ENCODE measurements at regions not wholly inside any gene's neighbourhood (a gene's known extent, or its start where the extent isn't known, plus 50 kb on each side); places are given as distances from the start of the nearest gene placed in this dataset.

- intact Hi-C loops (cut with micrococcal nuclease) = no loop called here
Measured at GRCh38 chr6:126147291-126147815, 161.0 kb downstream of the TRMT11 start.

GRCh38 chr6:126148853-126149252, 162.5 kb downstream of the TRMT11 start:
- intact Hi-C loops (cut with micrococcal nuclease) = no loop called here

GRCh38 chr6:126152372-126152745, 166.0 kb downstream of the TRMT11 start:
- intact Hi-C loops (cut with micrococcal nuclease) = no loop called here

- intact Hi-C loops (cut with micrococcal nuclease) = no loop called here
Measured at GRCh38 chr6:126153661-126154060, 167.3 kb downstream of the TRMT11 start.

DNA sequence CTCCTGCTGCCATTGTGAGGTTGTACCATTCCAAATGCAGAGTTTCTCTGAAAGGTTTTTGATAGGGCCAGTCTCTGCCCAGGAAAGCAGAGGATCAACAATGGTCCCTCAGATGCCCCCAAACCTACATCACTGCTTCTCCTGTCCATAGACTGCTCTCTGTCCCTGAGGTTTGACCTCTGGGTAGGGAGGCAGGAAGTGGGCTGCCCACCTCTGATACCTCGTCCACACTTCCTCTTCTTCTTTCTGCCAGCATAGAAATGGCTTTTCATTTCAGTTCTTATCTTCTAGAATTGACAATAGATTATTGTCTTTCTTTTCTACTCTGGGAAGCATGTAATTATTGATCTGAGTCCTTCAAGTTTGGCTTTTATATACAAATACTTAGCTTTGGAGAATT, 170.6 kb downstream of the TRMT11 start:
- intact Hi-C loops (cut with micrococcal nuclease) = no loop called here

GRCh38 chr6:126167726-126168125, 172.2 kb upstream of the CENPW start:
- intact Hi-C loops (cut with micrococcal nuclease) = no loop called here

DNA sequence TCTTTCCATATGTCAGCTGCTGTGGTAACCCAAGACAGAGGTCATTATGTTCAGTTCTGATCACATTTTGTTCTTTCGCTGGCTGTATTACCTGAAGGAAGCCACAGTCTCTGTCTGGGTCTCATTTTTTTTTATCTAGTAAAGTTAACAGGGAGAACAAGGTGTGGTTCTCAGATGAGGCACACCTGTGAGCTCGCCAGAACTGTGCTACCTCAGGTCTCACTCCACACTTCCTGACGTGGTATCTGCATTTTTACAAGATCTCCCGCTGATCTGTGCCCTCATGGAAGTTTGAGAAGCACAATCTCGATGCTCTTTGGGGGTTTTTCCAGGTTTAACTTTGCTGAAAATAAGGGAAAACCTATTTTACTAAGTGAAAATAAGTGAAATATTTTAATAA, 169.5 kb upstream of the CENPW start:
- intact Hi-C loops (cut with micrococcal nuclease) = loop anchor here (5.0 kb wide), 1 partner anchor 858 kb away; no protein-coding TSS in a partner anchor

- intact Hi-C loops (cut with micrococcal nuclease) = loop anchor here (1.0 to 5.0 kb wide), 3 partner anchors 138 to 859 kb away; no protein-coding TSS in a partner anchor
Measured at GRCh38 chr6:126170978-126171382, 168.9 kb upstream of the CENPW start.

DNA sequence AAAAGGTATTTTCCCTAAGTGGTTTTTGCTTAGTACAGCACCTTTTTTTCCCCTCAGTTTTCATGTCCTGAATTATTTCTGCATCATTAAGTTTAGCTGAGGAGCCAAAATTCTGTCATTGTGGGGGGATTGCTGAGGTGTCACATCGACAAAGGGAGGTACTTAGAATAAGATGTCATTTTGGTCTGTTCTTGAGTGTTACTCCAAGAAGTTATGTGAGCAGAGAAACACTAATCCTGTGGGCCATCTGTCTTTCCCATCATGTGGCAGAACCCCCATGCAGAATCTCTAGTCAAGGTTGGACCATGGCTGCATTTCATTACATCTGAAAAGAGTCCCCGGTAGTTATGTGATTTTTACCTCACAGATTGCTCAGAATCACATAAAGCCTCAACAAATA, 167.8 kb upstream of the CENPW start:
- intact Hi-C loops (cut with micrococcal nuclease) = loop anchor here (5.0 kb wide), 1 partner anchor 860 kb away; no protein-coding TSS in a partner anchor

DNA sequence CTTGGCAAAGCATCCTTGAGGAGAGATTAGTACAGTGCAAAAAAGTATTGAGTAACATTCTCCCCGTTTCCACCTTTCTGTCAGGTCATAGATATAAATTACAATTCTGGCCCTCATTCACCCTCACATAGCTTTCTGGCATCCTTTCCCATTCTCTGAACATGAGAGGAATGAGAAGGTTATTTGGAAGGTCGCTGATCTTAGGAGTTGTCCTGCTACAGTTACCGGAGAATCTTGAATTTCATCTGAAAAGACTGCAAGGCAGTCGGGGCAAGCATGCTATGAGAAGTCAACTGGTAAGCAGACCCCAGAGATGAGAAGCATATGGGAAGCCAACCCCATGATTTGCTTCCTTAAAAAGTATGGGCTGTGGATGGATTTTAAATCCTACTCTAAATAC, 166.7 kb upstream of the CENPW start:
- intact Hi-C loops (cut with micrococcal nuclease) = loop anchor here (5.0 kb wide), 1 partner anchor 861 kb away; no protein-coding TSS in a partner anchor

- intact Hi-C loops (cut with micrococcal nuclease) = loop anchor here (5.0 kb wide), 1 partner anchor 862 kb away; no protein-coding TSS in a partner anchor
Measured at GRCh38 chr6:126174697-126175096, 165.2 kb upstream of the CENPW start.

DNA sequence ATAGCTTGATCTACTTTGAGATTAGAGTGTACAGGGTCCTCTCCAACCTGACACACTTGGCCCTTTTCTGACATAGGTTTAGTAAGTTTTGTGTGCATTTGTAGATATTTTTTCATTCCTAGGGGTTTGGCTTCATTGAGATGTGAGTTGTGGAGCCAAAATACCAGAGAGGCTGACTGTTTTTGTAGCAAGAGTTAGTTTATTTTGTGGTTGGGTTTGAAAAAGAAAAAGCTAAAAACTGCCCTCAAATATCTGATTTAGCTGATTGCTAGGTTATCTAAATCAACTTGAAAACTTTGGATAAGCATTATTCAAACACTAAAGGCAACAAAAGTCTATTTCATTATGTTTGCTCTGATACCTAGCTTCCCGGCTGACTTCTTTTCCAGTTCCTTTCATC, 164.7 kb upstream of the CENPW start:
- intact Hi-C loops (cut with micrococcal nuclease) = no loop called here

GRCh38 chr6:126176282-126176681, 163.6 kb upstream of the CENPW start:
- intact Hi-C loops (cut with micrococcal nuclease) = no loop called here

GRCh38 chr6:126180585-126180984, 159.3 kb upstream of the CENPW start:
- intact Hi-C loops (cut with micrococcal nuclease) = no loop called here

- intact Hi-C loops (cut with micrococcal nuclease) = no loop called here
Measured at GRCh38 chr6:126181173-126181741, 158.7 kb upstream of the CENPW start.

DNA sequence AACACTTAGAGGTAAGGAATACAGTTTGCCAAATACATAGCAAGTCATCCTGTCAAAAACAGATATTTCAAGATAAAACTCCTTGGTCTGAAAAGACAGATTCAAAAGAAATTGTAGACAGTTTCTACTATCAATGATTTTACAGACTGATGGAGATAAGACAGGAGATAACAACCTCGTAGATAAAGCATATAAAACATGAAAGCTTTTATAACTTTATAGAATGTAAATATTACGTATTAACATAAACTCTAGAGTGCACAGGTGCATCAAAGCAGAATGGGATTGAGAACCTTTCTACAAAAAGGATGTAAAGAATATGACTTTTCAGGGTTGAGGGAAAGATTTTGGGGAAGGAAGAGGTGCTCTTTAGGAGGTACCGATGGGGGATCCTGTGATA, 158.0 kb upstream of the CENPW start:
- intact Hi-C loops (cut with micrococcal nuclease) = no loop called here

DNA sequence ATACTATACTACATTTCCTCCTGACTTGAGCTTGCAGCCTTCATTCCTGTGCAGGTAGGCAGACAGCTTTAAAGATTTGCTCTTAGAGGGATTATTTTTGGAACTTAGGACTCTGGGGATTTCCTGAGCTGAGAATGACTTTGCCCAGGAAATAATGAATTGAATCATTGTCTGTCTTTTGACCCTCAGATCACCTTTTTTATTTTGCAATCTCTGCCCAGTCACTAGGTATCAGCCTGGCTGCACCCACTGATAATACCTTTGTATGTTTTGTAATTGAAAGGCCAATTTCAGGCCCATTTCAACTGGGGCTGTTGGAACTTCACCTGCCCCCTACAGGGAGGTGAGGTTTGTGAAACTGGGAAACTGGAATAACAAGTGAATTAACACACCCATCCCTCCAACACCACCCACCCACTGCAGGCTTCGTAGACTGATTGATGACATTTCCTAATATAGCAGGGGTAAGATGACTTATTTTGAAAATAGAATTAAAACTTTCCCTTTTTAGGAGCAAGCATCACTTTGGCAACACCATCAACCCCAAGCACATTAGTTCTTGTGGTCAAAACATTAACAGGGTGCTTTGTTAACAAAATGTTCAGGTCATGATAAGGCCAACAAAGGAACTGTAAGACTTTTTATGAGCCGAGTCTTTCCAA, 157.1 kb upstream of the CENPW start:
- intact Hi-C loops (cut with micrococcal nuclease) = no loop called here

DNA sequence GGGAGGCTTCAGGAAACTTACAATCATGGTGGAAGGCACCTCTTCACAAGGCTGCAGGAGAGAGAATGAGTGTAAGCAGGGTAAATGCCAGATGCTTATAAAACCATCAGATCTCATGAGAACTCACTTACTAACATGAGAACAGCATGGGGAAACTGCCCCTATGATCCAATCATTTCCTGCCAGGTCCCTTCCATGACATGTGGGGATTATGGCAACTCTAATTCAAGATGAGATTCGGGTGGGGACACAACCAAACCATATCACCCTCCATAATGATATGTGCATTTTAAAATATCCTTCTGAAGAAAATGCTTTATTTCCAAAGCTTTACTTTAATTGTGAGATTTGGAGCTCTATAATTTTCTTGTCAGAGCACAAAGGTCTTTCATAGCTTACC, 154.1 kb upstream of the CENPW start:
- intact Hi-C loops (cut with micrococcal nuclease) = no loop called here

DNA sequence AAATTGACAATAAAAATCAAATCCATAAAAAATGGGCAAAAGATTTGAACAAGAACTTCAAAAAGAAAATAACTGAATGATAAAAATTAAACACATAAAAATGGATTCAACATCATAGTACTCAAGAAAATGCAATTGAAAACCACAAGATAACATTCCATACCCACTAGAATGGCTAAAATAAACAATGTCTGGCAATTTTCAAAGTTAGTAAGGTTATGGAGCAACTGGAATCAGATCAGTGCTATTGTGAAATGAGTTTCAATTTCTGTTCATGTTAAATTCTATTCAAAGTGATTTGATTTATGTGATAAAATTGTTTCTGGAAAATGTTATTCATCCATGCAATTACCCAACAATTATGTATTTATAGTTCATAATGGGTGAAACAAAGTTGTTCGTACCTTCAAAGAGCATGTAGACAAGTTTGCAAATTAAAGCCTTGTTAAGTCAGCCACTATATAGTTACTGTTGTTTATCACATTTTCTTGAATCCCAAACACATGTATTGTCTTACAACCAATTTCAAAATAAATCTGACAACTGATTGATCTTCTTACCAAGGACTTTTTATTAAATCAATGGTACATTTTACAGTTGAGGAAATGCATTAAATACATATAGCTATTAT, 151.5 kb upstream of the CENPW start:
- intact Hi-C loops (cut with micrococcal nuclease) = no loop called here

GRCh38 chr6:126195625-126196236, 144.2 kb upstream of the CENPW start:
- intact Hi-C loops (cut with micrococcal nuclease) = no loop called here

DNA sequence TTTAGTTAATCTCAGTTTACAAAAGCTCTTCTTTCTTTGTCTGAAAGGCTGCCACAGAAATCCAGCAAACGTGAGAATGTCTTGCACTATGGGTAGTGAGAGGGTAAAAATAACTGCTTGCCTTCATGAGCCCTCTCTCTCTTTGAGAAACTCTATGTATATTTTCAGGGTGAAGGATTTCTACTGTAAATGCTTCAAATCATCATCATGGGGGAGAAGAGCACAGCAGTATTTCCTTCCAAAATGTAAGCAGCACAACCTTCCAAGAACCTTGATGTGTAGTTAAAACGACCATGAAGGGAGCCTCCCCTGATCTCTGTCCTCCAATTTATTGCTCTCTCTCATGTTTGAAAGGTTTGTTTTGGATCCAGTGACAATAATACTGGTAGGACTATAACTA, 141.3 kb upstream of the CENPW start:
- intact Hi-C loops (cut with micrococcal nuclease) = no loop called here

- intact Hi-C loops (cut with micrococcal nuclease) = no loop called here
Measured at GRCh38 chr6:126199466-126199865, 140.4 kb upstream of the CENPW start.
